GM10266 (cell line): ENCODE measurements at regions not wholly inside any gene's neighbourhood (a gene's known extent, or its start where the extent isn't known, plus 50 kb on each side); places are given as distances from the start of the nearest gene placed in this dataset.

Source experiments
- DNase-seq: peaks from one replicate; pipeline ENCODE4 v3.0.0; 2012; ENCODE audit errors: extremely low spot score
- CTCF ChIP-seq: IDR thresholded peaks from 2 replicates; pipeline ENCODE4 v1.5.1; 2012; ENCODE audit warnings: mild to moderate bottlenecking, low read depth; ENCODE audit not compliant: control insufficient read depth, insufficient read depth; ENCODE audit errors: missing control alignments

DNA sequence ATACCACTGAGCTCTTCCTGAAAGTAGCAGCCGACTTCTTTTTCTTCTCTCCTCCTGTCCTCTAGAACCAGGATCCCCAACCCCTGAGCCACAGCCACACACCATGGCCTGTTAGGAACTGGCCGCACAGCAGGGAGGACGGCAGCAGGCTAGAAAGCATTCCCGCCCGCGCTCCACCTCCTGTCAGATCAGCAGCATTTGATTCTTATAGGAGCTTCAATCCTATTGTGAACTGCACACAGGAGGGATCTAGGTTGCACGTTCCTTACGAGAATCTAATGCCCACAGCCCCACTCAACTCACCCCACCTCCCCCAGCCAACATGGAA lies 179.1 kb upstream of the SH3BP4 start:
- no peak for TF ChIP-seq CTCF

DNA sequence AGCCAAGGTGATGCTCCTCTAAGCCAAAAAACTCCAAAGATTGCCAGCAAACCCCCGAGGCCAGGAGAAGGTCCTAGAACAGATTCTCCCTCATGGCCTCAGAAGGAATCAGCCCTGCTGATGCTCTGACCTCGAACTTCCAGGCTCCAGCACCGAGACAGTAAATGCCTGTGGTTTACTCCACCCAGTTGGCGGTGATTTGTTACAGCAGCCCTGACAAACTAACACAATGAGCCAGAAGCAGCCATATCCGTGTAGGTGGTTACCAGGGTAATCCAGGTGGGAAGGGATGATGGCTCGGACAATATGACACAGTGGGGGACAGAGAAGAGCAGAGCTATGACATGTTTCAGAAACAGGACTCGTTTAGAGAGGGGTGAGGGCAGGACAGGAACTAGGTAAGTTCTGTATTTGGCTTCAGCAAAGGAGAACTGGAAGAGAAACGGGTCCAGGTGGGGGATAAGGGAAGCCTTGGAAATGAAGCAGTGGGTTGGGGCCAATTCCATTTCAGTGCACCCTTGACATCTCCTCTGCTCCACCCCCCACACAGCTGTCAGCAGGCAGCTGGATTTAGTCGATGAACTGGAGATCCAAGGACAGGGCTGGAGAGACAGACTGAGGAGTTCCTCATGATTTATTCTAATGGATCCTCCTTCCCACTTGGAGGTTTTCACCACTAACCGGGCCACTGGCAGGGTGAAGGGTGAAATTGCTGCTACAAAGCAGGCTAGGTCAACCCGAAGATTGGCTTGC lies 179.7 kb upstream of the SH3BP4 start:
- no peak for TF ChIP-seq CTCF
- no peak for DNase-seq

More for the DNA sequence above, 179.1 kb upstream of the SH3BP4 start:
- no peak for DNase-seq

DNA sequence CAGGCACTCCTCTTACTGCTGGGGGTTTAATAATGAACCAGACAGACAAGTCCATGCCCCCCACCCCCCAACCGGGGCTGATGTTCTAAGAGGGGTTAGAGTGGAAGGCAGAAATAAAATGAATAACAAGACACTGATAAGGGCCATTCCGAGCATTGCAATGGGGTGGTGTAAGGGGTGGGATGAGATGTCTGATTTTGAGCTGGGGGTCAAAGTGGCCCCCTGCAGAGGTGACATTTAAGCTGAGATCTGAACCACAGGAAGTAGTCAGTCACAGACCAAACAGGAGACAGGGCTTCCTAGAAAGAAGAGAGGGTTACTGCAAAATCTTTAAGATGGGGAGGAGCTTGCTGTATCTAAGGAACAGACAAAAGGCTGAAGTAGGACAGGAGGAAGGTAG lies 180.6 kb upstream of the SH3BP4 start:
- DNase-seq, result no peak
- TF ChIP-seq CTCF, result no peak

- no peak for TF ChIP-seq CTCF
- no peak for DNase-seq
These were observed 181.1 kb upstream of the SH3BP4 start for GRCh38 chr2:234770715-234771141.

- TF ChIP-seq CTCF, result no peak
- DNase-seq, result no peak
These were observed 181.7 kb upstream of the SH3BP4 start for GRCh38 chr2:234770031-234770506.

DNA sequence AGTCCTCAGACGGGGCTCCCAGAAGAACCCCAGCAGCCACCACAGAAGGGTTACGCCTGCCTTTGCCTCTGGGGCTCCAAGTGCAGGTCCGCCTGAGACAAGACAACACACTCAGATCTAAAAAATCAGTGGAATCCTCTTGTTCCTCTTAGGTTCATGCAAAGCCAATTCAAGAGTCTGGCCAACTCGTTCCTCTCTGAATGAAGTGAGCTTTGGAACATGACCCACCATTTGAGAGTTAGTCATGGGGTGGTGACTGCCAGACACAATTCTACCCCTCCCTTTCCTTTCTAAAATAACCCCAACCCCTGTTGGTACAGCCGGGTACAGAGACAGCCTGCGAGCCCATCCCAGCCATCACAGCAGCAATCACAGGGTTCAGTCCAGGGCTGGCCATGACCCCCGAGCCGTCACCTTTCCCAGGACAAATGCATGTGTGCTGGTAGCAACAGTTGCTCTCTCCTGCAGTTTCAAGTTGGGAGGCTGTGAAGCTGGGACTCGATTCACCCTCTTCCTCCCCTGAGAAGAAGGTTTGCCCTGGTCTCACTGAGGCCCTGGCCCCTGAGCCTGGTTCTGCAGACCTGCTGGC lies 183.1 kb upstream of the SH3BP4 start:
- no peak for TF ChIP-seq CTCF

GRCh38 chr2:234765279-234765678 lies 186.5 kb upstream of the SH3BP4 start:
- no peak for TF ChIP-seq CTCF
- DNase-seq, result no peak

More for the DNA sequence above, 183.1 kb upstream of the SH3BP4 start:
- DNase-seq, result no peak
